Activated T-cell treated with anti-CD3 and anti-CD28 coated beads, Interleukin-2, amount 50 U/mL, for 4 hours (primary cell): ENCODE measurements at regions not wholly inside any gene's neighbourhood (a gene's known extent, or its start where the extent isn't known, plus 50 kb on each side); places are given as distances from the start of the nearest gene placed in this dataset.
"Not testable (repeated sequence)": the region's sequence is repeated elsewhere in the genome, so short reads cannot be mapped to it uniquely, and the experiment has no call there.

Experiments
- ATAC-seq, 2 donors: fragments of 200-7000 bp; cut with Tn5 transposase; one replicate each; pipeline ENCODE4 v1.10.0; 2021
- DNase-seq: peaks from one replicate; pipeline ENCODE4 v3.0.0-alpha.2; 2020
- H3K27me3 Mint-ChIP-seq: one replicate; pipeline ENCODE4 v1.8.0; 2021; ENCODE audit warnings: low read depth, mixed read lengths
- H3K36me3 Mint-ChIP-seq: one replicate; pipeline ENCODE4 v1.8.0; 2022; ENCODE audit warnings: mixed read lengths; ENCODE audit not compliant: insufficient read depth
- H3K4me1 Mint-ChIP-seq: one replicate; pipeline ENCODE4 v1.8.0; 2021; ENCODE audit warnings: low read depth, mixed read lengths
- H3K4me3 Mint-ChIP-seq: one replicate; pipeline ENCODE4 v1.8.0; 2021; ENCODE audit warnings: mild to moderate bottlenecking, moderate library complexity, mixed read lengths
- H3K9me3 Mint-ChIP-seq: one replicate; pipeline ENCODE4 v1.8.0; 2021; ENCODE audit warnings: mixed read lengths

DNA sequence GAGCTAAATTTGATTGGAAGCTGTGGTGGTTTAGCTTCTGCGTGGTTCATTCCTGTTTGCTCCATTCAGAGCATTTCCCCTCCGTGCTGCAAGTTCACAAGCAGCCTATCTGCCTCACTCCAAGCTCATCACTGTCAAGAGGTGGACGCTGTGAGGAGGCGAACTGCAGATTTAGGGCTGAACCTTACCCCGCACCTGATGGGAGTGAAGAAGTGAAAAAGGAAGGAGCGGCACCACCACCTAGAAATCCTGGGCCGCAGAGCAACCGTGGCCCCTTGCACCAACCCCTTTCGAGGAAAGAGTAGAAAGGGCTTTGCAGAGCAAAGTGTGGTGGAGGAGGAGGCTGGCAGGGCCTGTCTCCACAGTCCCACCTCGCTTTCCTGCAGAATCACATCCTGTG, 117.4 kb downstream of the IER5 start:
- H3K9me3 Mint-ChIP-seq, result no peaks in the 10 kb centered on the region
- no peaks in the 10 kb centered on the region for H3K4me1 Mint-ChIP-seq
- ATAC-seq (no peak), DNase-seq (no peak)
- H3K4me3 Mint-ChIP-seq, result no peak overlapping the region
- H3K36me3 Mint-ChIP-seq, result no peaks in the 10 kb centered on the region
- peaks cover 2% of the 10 kb centered on the region for H3K27me3 Mint-ChIP-seq

DNA sequence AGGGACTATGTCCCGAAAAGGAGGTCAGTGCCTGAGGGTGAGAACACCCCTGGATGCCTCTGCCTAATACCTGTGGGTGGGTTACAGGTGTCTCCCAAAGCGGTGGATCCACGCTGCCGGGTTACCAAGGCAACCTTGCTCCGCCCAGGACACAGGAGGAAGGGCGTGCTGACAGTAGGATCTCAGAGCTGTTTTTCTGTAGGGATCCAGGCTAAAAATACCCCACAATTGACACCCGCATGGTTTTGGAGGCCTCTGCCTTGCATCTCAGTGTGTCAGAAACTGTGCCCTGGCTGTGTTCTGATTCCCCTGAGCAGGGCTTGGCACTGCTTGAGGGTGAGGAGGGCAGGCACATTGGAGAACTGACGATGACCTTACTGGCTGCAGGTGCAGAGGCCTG, 118.0 kb downstream of the IER5 start:
- Mint-ChIP-seq H3K9me3 (no peaks in the 10 kb centered on the region), H3K36me3 (no peaks in the 10 kb centered on the region), H3K27me3 (peaks cover 2% of the 10 kb centered on the region), H3K4me3 (no peak overlapping the region), H3K4me1 (no peaks in the 10 kb centered on the region)
- DNase-seq (no peak), ATAC-seq (no peak)

GRCh38 chr1:181206979-181207790, 118.7 kb downstream of the IER5 start:
- H3K4me1 Mint-ChIP-seq, result no peaks in the 10 kb centered on the region

DNA sequence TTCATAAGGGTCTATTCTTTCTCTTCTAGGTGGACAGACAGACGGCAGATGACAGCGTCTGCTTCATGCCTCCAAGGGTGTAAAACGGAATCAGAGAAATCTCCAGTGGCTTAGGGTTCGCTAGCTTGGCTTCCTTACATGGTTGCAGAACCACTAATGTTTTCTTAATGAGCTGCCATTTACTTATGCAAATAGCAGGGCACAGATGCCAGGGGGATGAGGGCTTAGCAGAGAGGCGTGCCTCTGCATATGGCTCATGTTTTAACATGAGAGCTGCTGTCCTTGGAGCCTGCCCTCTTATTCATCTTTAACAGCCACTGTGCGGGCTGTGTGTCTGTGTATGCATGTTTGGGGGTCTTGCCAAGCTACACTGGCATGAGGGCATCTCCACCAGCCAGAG, 119.6 kb downstream of the IER5 start:
- Mint-ChIP-seq H3K36me3 (no peaks in the 10 kb centered on the region), H3K4me3 (no peak overlapping the region), H3K9me3 (no peaks in the 10 kb centered on the region), H3K4me1 (no peaks in the 10 kb centered on the region), H3K27me3 (peaks cover 2% of the 10 kb centered on the region)
- ATAC-seq (no peak), DNase-seq (no peak)

More at GRCh38 chr1:181206979-181207790, 118.7 kb downstream of the IER5 start:
- no peaks in the 10 kb centered on the region for H3K36me3 Mint-ChIP-seq
- DNase-seq, result no peak
- no peak overlapping the region for H3K4me3 Mint-ChIP-seq
- no peaks in the 10 kb centered on the region for H3K9me3 Mint-ChIP-seq
- no peak for ATAC-seq
- H3K27me3 Mint-ChIP-seq, result peaks cover 2% of the 10 kb centered on the region

DNA sequence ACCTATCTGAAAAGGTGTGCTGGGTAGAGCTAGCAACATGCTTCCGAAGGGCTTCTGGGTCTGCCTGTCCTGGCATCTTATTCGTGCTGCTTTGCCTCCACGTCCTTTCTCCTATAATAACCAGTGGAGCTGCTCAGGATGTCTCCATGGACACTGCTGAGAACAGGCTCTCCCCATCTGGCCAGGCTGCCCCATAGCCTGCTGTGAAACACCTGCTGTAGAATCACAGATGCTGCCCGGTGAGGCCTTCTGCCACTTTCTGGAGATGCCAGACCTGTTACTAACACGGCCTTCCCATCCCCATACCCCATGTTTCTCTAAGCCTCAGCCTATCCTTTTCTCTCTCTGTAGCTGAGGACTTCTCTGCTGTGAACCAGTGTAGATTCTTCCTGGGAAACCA, 120.5 kb downstream of the IER5 start:
- no peaks in the 10 kb centered on the region for H3K9me3 Mint-ChIP-seq
- peaks cover 2% of the 10 kb centered on the region for H3K27me3 Mint-ChIP-seq
- H3K36me3 Mint-ChIP-seq, result no peaks in the 10 kb centered on the region
- no peak overlapping the region for H3K4me3 Mint-ChIP-seq
- H3K4me1 Mint-ChIP-seq, result no peaks in the 10 kb centered on the region
- DNase-seq (no peak), ATAC-seq (no peak)

DNA sequence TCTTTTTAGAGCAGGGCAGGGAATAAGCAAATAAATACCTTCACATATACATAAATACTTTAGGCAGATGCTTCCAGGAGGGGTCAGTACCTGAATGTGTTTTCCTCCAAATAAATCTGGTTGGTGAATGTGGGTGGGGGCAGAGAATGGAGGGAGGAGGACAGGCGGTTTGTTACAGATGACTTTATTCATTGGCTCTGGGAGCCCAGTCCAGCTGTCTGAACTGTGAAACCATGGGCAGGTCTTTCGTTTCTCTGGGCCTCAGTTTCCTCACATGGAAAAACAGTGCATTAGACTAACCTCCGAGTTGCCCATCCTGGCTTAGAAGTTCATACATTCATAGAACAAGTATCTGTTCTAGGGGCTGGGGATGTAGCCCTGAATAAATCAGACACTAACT, 124.6 kb downstream of the IER5 start:
- no peak overlapping the region for H3K4me3 Mint-ChIP-seq
- H3K4me1 Mint-ChIP-seq, result no peaks in the 10 kb centered on the region
- DNase-seq (no peak), ATAC-seq (no peak)
- H3K9me3 Mint-ChIP-seq, result no peaks in the 10 kb centered on the region
- no peaks in the 10 kb centered on the region for H3K36me3 Mint-ChIP-seq
- peaks cover 2% of the 10 kb centered on the region for H3K27me3 Mint-ChIP-seq

DNA sequence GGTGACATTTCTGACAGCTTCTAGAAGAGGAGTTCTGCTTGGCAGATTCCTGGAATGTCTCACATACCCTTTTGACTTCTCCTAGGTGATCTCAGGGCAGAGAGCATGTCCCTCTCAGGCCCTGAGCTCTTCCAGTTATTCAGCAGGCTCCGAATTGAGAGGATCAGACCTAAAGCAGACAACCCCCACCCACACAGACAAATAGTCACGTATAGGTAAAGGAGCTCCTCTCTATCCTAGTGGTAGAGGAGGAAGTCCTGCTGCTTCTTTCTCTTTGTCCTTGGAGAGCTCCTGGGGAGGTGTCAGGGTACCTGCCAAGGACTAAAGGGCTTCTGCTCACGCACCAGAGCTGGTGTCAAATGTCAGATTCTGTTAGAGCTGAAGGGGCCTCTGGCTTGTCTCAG, 128.1 kb downstream of the IER5 start:
- no peaks in the 10 kb centered on the region for H3K9me3 Mint-ChIP-seq
- DNase-seq (no peak), ATAC-seq (no peak)
- H3K4me1 Mint-ChIP-seq, result no peaks in the 10 kb centered on the region
- H3K36me3 Mint-ChIP-seq, result no peaks in the 10 kb centered on the region
- peaks cover 2% of the 10 kb centered on the region for H3K27me3 Mint-ChIP-seq
- no peak overlapping the region for H3K4me3 Mint-ChIP-seq

DNA sequence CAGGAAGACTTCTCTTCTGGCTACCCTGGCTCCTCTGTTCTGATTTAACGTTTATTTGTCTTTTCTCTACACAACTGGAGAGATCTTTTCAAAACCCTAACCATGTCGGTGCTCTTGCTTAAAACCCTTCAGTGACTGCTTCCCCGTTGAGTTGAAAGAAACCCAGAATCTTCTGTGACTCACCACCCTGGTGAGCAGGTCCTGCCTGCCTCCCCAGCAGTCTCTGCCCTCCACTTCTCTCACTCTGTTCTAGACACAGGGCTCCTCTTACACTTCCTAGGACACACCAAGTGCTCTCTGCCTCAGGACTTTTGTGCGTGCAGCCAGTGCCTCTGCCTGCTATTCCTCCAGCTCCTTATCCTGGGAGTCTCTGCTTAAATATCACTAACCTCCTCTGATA, 131.4 kb downstream of the IER5 start:
- H3K27me3 Mint-ChIP-seq, result peaks cover 2% of the 10 kb centered on the region
- H3K36me3 Mint-ChIP-seq, result no peaks in the 10 kb centered on the region
- peaks cover 8% of the 10 kb centered on the region for H3K9me3 Mint-ChIP-seq
- no peak for ATAC-seq
- H3K4me3 Mint-ChIP-seq, result no peak overlapping the region
- no peak for DNase-seq
- no peaks in the 10 kb centered on the region for H3K4me1 Mint-ChIP-seq

GRCh38 chr1:181221078-181221477, 132.6 kb downstream of the IER5 start:
- Mint-ChIP-seq H3K4me1 (no peaks in the 10 kb centered on the region), H3K36me3 (no peaks in the 10 kb centered on the region), H3K9me3 (peaks cover 8% of the 10 kb centered on the region), H3K27me3 (peaks cover 2% of the 10 kb centered on the region), H3K4me3 (no peak overlapping the region)
- DNase-seq (no peak), ATAC-seq (no peak)

GRCh38 chr1:181222972-181223505, 134.5 kb downstream of the IER5 start:
- Mint-ChIP-seq H3K9me3 (peaks cover 13% of the 10 kb centered on the region), H3K4me3 (no peak overlapping the region), H3K4me1 (no peaks in the 10 kb centered on the region), H3K36me3 (no peaks in the 10 kb centered on the region), H3K27me3 (peaks cover 1% of the 10 kb centered on the region)
- ATAC-seq, result no peak
- no peak for DNase-seq

DNA sequence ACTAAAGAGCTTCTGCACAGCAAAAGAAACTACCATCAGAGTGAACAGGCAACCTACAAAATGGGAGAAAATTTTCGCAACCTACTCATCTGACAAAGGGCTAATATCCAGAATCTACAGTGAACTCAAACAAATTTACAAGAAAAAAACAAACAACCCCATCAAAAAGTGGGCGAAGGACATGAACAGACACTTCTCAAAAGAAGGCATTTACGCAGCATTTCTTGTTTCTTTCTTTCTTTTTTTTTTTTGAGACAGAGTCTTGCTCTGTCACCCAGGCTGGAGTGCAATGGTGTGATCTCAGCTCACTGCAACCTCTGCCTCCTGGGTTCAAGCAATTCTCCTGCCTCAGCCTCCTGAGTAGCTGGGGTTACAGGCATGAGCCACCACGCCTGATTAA, 138.2 kb downstream of the IER5 start:
- not testable (repeated sequence) for H3K4me1 Mint-ChIP-seq, H3K36me3 Mint-ChIP-seq, DNase-seq, ATAC-seq, H3K27me3 Mint-ChIP-seq, H3K4me3 Mint-ChIP-seq
- peaks cover 13% of the 10 kb centered on the region for H3K9me3 Mint-ChIP-seq

GRCh38 chr1:181239086-181239485, 150.6 kb downstream of the IER5 start:
- Mint-ChIP-seq H3K4me3 (no peak overlapping the region), H3K4me1 (no peaks in the 10 kb centered on the region), H3K36me3 (no peaks in the 10 kb centered on the region), H3K27me3 (peaks cover 4% of the 10 kb centered on the region), H3K9me3 (no peaks in the 10 kb centered on the region)
- DNase-seq (no peak), ATAC-seq (no peak)

GRCh38 chr1:181246320-181246719, 157.8 kb downstream of the IER5 start:
- H3K4me1 Mint-ChIP-seq, ATAC-seq, H3K36me3 Mint-ChIP-seq, H3K27me3 Mint-ChIP-seq, DNase-seq, H3K4me3 Mint-ChIP-seq: not testable (repeated sequence)
- H3K9me3 Mint-ChIP-seq, result peaks cover 19% of the 10 kb centered on the region

- not testable (repeated sequence) for H3K4me3 Mint-ChIP-seq, H3K36me3 Mint-ChIP-seq, H3K4me1 Mint-ChIP-seq, DNase-seq, ATAC-seq
- peaks cover 19% of the 10 kb centered on the region for H3K9me3 Mint-ChIP-seq
- H3K27me3 Mint-ChIP-seq, result peaks cover 14% of the 10 kb centered on the region
These were observed 159.9 kb downstream of the IER5 start for GRCh38 chr1:181248361-181248760.

- H3K4me3 Mint-ChIP-seq, result no peak overlapping the region
- ATAC-seq, result no peak
- H3K27me3 Mint-ChIP-seq, result peaks cover 15% of the 10 kb centered on the region
- DNase-seq, result no peak
- peaks cover 24% of the 10 kb centered on the region for H3K9me3 Mint-ChIP-seq
- no peaks in the 10 kb centered on the region for H3K4me1 Mint-ChIP-seq
- H3K36me3 Mint-ChIP-seq, result peaks cover 3% of the 10 kb centered on the region
These were observed 160.7 kb downstream of the IER5 start for GRCh38 chr1:181249186-181249585.
